COLO668 (cell line): ENCODE measurements at regions not wholly inside any gene's neighbourhood (a gene's known extent, or its start where the extent isn't known, plus 50 kb on each side); places are given as distances from the start of the nearest gene placed in this dataset.

Experiments
- DNase-seq: peaks from one replicate; lab custom pipeline; 2025; ENCODE audit not compliant: unreplicated experiment; lab: John Stamatoyannopoulos, UW

- no peak for DNase-seq
These were observed 316.9 kb upstream of the ADGRL4 start for GRCh38 chr1:79323239-79324025.

- DNase-seq = no peak
These were observed 316.0 kb upstream of the ADGRL4 start for GRCh38 chr1:79322511-79323027.

DNA sequence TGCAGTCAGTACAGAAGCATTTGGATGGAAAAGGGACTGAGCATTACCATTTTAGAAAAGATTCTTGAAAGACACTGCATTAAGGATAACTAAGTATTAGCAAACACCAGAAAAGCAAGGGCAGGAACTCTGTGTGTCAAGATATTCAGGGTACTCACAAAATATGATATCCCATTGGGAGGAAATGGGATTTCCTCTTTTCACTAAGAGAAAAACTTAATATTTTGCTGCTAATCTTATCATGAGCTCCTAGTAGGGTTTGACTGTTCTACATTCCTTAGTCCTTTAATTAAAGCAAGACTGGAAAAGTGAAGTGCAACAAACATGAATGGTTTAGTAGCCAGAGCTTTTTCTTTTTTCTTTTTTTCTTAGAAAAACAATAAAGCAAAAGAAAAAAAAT is 305.9 kb upstream of the ADGRL4 start:
- DNase-seq = no peak

- DNase-seq = no peak
These were observed 304.1 kb upstream of the ADGRL4 start for GRCh38 chr1:79310609-79311008.

DNA sequence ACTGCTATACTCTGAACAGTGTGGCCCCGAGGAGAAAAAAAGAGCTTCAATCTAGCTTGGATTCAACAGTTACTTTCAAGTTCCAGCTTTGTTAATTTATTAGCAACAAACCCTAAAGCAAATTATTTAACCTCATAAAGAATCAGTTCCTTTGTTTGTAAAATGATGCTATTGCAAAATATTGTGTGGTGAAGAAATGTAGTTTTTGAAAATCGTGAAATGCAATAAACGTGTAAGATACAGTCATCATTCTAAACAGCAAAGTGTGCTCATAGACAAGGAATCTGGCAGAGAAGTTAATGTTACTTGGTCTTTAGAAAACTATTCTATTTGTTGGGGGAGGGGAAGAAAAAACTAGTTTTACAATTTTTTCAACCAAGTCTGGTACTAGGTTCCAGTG is 297.6 kb upstream of the ADGRL4 start:
- DNase-seq = no peak

GRCh38 chr1:79303040-79303439 is 296.5 kb upstream of the ADGRL4 start:
- no peak for DNase-seq

DNA sequence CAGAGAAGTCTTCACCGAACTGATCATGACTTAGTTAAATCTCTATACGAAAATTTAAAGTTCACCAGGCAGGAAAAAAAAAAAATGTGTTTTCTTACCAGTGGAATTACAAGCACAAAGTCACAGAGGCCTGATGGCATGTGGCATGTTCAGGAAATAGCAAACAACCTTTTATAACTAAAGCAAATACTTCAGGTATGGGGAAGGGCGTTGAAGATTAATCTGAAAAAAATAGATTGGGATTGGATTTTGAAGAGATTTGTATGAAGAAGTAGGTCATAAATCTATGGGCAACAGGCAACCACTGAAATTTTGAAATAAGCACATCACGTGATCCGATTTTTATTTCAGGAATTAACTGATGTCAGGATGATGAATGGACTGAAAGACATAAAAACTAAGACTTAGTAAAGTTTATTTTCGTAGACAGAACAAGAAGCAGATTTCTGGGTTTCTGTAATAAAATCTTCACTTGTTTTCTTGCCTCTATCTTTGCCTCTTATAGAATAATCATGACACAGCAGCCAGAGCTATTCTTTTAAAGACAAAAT is 295.9 kb upstream of the ADGRL4 start:
- DNase-seq = no peak

- no peak for DNase-seq
These were observed 289.4 kb upstream of the ADGRL4 start for GRCh38 chr1:79295967-79296366.

- no peak for DNase-seq
These were observed 287.1 kb upstream of the ADGRL4 start for GRCh38 chr1:79293611-79294010.

- no peak for DNase-seq
These were observed 284.5 kb upstream of the ADGRL4 start for GRCh38 chr1:79290927-79291474.

DNA sequence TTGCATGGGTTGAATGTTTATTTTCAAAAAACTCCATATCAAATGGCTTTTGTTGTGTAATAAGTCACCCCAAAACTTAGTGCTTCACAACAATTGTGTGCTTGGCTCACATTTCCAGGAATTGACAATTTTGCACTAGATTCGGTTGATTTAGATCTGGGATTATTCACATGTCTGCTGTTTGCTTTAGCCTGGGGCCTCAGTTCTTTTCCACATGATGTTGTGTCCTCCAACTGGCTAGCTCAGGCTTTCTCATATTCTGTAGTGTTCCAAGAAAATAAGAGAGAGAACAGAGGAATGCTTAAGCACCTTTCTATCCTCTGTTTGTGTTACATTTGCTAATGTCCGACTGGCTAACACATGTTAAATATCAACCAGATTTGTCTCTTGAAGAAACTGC is 281.5 kb upstream of the ADGRL4 start:
- no peak for DNase-seq

- DNase-seq = no peak
These were observed 279.1 kb upstream of the ADGRL4 start for GRCh38 chr1:79285667-79286066.

DNA sequence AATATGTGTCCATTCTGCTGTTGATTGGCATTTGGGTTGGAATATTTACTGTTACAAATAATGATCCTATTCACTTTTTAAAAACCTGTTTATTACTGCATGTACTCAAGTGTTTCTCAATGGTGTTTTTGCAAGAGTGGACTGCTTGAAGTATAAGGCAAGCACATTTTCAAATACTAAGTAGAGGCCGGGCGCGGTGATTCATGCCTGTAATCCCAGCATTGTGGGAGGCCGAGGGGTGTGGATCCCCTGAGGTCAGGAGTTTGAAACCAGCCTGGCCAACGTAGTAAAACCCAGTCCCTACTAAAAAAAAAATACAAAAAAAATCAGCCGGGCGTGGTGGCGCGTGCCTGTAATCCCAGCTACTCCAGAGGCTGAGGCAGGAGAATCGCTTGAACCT is 276.9 kb upstream of the ADGRL4 start:
- DNase-seq = no peak

DNA sequence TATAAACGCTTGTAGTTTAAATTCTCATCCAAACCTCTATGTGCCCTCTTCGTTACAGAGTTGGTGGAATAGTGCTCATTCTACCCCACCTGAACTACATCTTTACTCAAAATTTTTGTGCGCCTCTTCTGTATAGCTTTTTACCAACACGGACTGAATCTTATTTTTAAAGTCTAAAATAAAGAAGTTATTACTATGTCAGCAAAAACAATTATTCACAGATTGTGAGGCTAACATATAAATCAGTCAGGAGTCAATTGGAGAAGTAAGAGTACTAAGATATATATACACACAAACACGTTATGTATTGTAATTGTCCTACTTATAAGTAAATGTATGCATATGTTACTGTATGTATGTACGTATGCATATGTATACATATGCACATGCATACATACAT is 274.9 kb upstream of the ADGRL4 start:
- no peak for DNase-seq

DNA sequence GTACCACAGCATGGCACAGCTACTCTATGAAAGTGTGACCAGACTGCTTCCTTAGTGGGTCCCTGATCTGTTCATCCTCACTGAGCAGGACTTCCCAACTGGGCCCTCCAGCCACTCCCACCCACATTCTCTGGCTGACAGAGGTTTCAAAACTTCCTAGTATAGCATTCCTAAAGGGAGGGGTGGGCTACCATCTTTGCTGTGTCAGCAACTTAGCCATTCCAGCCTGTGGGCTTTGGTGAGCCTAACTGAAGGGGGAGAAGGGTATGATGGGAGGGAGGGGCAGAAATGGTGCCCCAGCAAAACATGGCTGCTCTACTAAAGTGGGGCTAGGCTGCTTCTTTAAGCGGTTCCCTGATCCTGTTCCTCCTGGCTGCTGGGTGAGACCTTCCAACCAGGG is 265.2 kb upstream of the ADGRL4 start:
- no peak for DNase-seq

GRCh38 chr1:79264975-79265818 is 258.7 kb upstream of the ADGRL4 start:
- DNase-seq = no peak

GRCh38 chr1:79264285-79264684 is 257.8 kb upstream of the ADGRL4 start:
- DNase-seq = no peak

- DNase-seq = no peak
These were observed 256.3 kb upstream of the ADGRL4 start for GRCh38 chr1:79262745-79263258.

DNA sequence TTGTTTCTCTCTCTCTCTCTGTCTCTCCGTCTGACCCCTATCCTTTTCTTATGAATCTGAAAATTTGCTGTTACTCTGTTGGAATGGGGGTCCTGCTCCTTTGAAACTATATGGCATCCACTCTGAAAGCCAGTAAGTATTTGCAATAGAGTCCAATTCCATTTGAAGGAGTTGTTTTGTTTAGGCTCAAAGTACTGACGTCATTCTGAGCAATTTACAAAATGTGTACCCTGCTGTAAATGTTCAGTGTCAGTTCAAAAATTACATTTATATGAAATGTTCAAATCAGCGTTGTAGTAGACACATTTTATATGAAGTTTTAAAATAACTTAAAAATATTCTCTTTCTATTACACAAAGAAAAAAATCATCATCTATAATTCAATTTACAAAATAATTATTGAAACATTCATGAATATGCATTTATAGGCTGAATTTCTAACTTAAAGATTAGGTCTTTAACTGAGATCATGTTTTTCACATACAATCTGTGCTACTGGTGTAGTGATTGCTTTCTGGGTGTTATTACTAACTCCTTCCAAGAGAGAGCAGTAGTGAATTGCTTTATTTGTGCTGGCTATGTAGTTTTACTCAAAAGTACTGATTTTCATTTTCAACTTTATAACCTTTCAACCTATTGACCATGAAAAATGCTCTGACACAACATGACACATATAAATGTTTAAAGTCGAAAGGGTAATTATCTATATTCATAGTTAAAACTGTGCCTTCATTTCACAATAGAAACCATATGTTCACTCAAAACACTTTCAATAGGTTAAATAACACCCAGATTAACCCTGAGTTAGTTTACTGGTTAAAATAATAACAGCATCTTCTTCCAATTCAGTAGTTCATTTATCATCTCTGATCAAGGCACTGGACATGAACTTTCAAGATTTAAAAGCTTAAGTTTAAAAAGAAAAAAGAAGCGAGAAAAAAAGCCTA is 253.1 kb upstream of the ADGRL4 start:
- no peak for DNase-seq

DNA sequence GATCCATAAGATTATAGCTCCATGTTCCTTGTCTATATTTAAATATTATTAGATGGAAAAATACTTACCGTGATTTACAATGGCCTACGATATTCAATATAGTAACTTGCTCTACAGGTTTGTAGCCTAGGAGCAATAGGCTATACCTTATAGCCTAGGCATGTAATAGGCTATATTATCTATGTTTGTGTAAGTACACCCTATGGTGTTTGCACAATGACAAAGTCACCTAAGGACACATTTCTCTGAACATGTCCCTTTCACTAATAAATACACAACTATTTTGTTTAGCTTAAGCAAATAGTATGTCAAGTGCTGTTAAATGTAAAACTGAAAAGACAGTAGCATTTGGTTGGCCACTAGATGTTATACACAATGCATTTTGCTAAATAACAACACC is 248.9 kb upstream of the ADGRL4 start:
- DNase-seq = no peak
